HepG2 (cell line): ENCODE measurements at regions not wholly inside any gene's neighbourhood (a gene's known extent, or its start where the extent isn't known, plus 50 kb on each side); places are given as distances from the start of the nearest gene placed in this dataset.

ENCODE experiments used
- ATAC-seq: fragments of 200-7000 bp; cut with Tn5 transposase; 3 replicates; pipeline ENCODE4 v1.9.1; 2020; ENCODE audit warnings: mild to moderate bottlenecking, moderate library complexity
- BruUV-seq: library from RNA; stranded (reverse); fragments of 400-500 nt; replicated peaks from 2 replicates; lab custom pipeline; 2021; lab: Mats Ljungman, UMichigan
- CTCF ChIA-PET: fragments of 300-600 bp; formaldehyde crosslinking; extraction: SDS; loops from one replicate; lab custom pipeline; 2021; ENCODE audit warnings: low total read pairs, inconsistent platforms, low intra/inter-chr PET ratio; lab: Yijun Ruan, JAX
- POLR2A ChIA-PET: fragments of 350-600 bp; sonication (Branson Sonifier 250); formaldehyde crosslinking; loops from one replicate; lab custom pipeline; 2020; ENCODE audit warnings: antibody characterized with exemption, inconsistent platforms; lab: Yijun Ruan, JAX
- DNase-seq: peaks from one replicate; pipeline ENCODE4 v3.0.0-alpha.2; 2015; ENCODE audit warnings: low spot score
- FAIRE-seq: peaks from 3 replicates; lab custom pipeline; 2011; peaks lifted over from hg19 to GRCh38; lab: Jason Lieb, UNC
- H2AFZ ChIP-seq: one replicate; pipeline ENCODE4 v1.6.1; 2011; ENCODE audit warnings: low read length, inconsistent platforms
- H3K27ac ChIP-seq: fragments of 300-600 bp; 3 replicates; pipeline ENCODE4 v1.8.0; 2011; ENCODE audit warnings: mixed run types, mild to moderate bottlenecking, mixed read lengths, low read length, inconsistent platforms; ENCODE audit not compliant: insufficient read depth; ENCODE audit errors: extremely low read length
- H3K27me3 ChIP-seq, 2 experiments: fragments of 200-600 bp in 1 of 2; 2 replicates in 1 of 2; 3 replicates in 1 of 2; pipeline versions ENCODE4 v1.6.0 to v1.8.0; 2011; ENCODE audit warnings: low read length in 2 of 2, mild to moderate bottlenecking in 2 of 2, moderate library complexity in 2 of 2, inconsistent platforms in 1 of 2; ENCODE audit not compliant: insufficient read depth in 2 of 2, control insufficient read depth in 1 of 2
- H3K36me3 ChIP-seq, 2 experiments: fragments of 200-600 bp in 1 of 2; replicated peaks in 1 of 2; 2 replicates in 1 of 2; 3 replicates in 1 of 2; pipeline versions ENCODE4 v1.5.1 to v1.8.0; 2011; ENCODE audit warnings: low read length in 2 of 2, inconsistent platforms in 1 of 2; ENCODE audit not compliant: insufficient read depth in 2 of 2, control insufficient read depth in 1 of 2
- H3K4me1 ChIP-seq: 2 replicates; pipeline ENCODE4 v1.5.1; 2012; ENCODE audit warnings: low read length, inconsistent platforms; ENCODE audit not compliant: insufficient read depth
- H3K4me2 ChIP-seq: 2 replicates; pipeline ENCODE4 v1.6.0; 2011; ENCODE audit warnings: low read depth, low read length, inconsistent platforms
- H3K4me3 ChIP-seq, 3 experiments: fragments of 200-600 bp in 1 of 3; sonication (generic), shearing (Covaris generic) in 1 of 3; replicated peaks in 1 of 3; 2 replicates each; pipeline ENCODE4 v1.5.1; 2011 to 2016; ENCODE audit warnings: low read length in 3 of 3, inconsistent platforms in 2 of 3, low read depth in 2 of 3, mild to moderate bottlenecking in 2 of 3, control low read depth in 1 of 3, mixed read lengths in 1 of 3; ENCODE audit not compliant: insufficient read depth in 1 of 3
- H3K79me2 ChIP-seq: one replicate; pipeline ENCODE4 v1.6.1; 2011; ENCODE audit warnings: low read length, inconsistent platforms; ENCODE audit not compliant: insufficient read depth
- H3K9ac ChIP-seq: 2 replicates; pipeline ENCODE4 v1.6.0; 2011; ENCODE audit warnings: mild to moderate bottlenecking, low read depth, low read length, inconsistent platforms; ENCODE audit not compliant: insufficient read depth
- H3K9me3 ChIP-seq: 2 replicates; pipeline ENCODE4 v1.5.1; 2012; ENCODE audit warnings: mild to moderate bottlenecking, low read length
- H4K20me1 ChIP-seq: 2 replicates; pipeline ENCODE4 v1.6.0; 2011; ENCODE audit warnings: inconsistent platforms, mild to moderate bottlenecking, low read length, moderate library complexity; ENCODE audit not compliant: insufficient read depth
- CBFB ChIP-seq: sonication (generic); formaldehyde crosslinking; IDR thresholded peaks from 2 replicates; pipeline ENCODE4 v1.4.0; 2020; ENCODE audit warnings: missing genetic modification reagents
- FOXC1 ChIP-seq: sonication (generic); formaldehyde crosslinking; IDR thresholded peaks from 2 replicates; pipeline ENCODE4 v1.8.0; 2022; ENCODE audit warnings: mild to moderate bottlenecking, missing genetic modification reagents, borderline replicate concordance
- IRF2 ChIP-seq: IDR thresholded peaks from 2 replicates; pipeline ENCODE4 v1.6.1; 2018; ENCODE audit warnings: missing genetic modification reagents, missing compliant biosample characterization
- MEIS2 ChIP-seq: sonication (generic); formaldehyde crosslinking; IDR thresholded peaks from 2 replicates; pipeline ENCODE4 v1.9.0; 2021; ENCODE audit warnings: mild to moderate bottlenecking, missing genetic modification reagents
- SETDB1 ChIP-seq: sonication (generic); formaldehyde crosslinking; IDR thresholded peaks from 2 replicates; pipeline ENCODE4 v1.5.1; 2020; ENCODE audit warnings: missing genetic modification reagents, mild to moderate bottlenecking, borderline replicate concordance
- XBP1 ChIP-seq: sonication (generic); formaldehyde crosslinking; IDR thresholded peaks from 2 replicates; pipeline ENCODE4 v1.5.0; 2020; ENCODE audit warnings: missing genetic modification reagents
- ZC3H13 ChIP-seq: sonication (generic); formaldehyde crosslinking; IDR thresholded peaks from 2 replicates; pipeline ENCODE4 v1.8.1; 2023; ENCODE audit warnings: mild to moderate bottlenecking, missing genetic modification reagents, moderate library complexity
- ZFP1 ChIP-seq: IDR thresholded peaks from 2 replicates; pipeline ENCODE4 v1.6.1; 2016
- ZNF101 ChIP-seq: sonication (generic); formaldehyde crosslinking; IDR thresholded peaks from 2 replicates; pipeline ENCODE4 v1.4.0; 2020; ENCODE audit warnings: mild to moderate bottlenecking, low read depth, missing genetic modification reagents, borderline replicate concordance
- ZNF354B ChIP-seq: sonication (generic); formaldehyde crosslinking; IDR thresholded peaks from 2 replicates; pipeline ENCODE4 v1.8.0; 2022; ENCODE audit warnings: mild to moderate bottlenecking, missing genetic modification reagents
- ZSCAN31 ChIP-seq: sonication (generic); formaldehyde crosslinking; IDR thresholded peaks from 2 replicates; pipeline ENCODE4 v1.5.0; 2020; ENCODE audit warnings: low read depth, mild to moderate bottlenecking, missing genetic modification reagents
- WGBS: methylation state at CpG from one replicate; pipeline ENCODE4 v1.1.6; 2017; ENCODE audit warnings: low lambda C conversion rate; 5-methylcytosine and 5-hydroxymethylcytosine counted together
- in situ Hi-C: cut with HindIII; loops from 2 replicates; pipeline ENCODE4 v1.10.0; 2017; ENCODE audit warnings: low pct_unique_long_range_greater_than_20kb; ENCODE audit not compliant: extremely low pct_ligation_motif_present
- intact Hi-C: fragments of 100-400 bp; cut with micrococcal nuclease; formaldehyde crosslinking; loops from one replicate; pipeline ENCODE4 v1.10.0; 2022; ENCODE audit not compliant: unreplicated experiment
- TF ChIP-seq, protein P1 (sequence below): sonication (generic); formaldehyde crosslinking; IDR thresholded peaks from 2 replicates; pipeline ENCODE4 v1.4.0; 2020; ENCODE audit warnings: low read depth, mild to moderate bottlenecking, missing genetic modification reagents
- TF ChIP-seq, protein P2 (sequence below): sonication (generic); formaldehyde crosslinking; IDR thresholded peaks from 2 replicates; pipeline ENCODE4 v1.9.0; 2021; ENCODE audit warnings: missing genetic modification reagents, borderline replicate concordance
- TF ChIP-seq, protein P3 (sequence below), 2 experiments: IDR thresholded peaks; 2 replicates each; pipeline ENCODE4 v1.6.1; 2011 to 2012; ENCODE audit warnings: low read length in 2 of 2, borderline replicate concordance in 1 of 2, low read depth in 1 of 2, mild to moderate bottlenecking in 1 of 2, moderate library complexity in 1 of 2
- TF ChIP-seq, protein P4 (sequence below): sonication (generic); formaldehyde crosslinking; IDR thresholded peaks from 2 replicates; pipeline ENCODE4 v1.5.1; 2020; ENCODE audit warnings: mild to moderate bottlenecking, moderate library complexity, missing genetic modification reagents

- TF ChIP-seq, protein P1, sequence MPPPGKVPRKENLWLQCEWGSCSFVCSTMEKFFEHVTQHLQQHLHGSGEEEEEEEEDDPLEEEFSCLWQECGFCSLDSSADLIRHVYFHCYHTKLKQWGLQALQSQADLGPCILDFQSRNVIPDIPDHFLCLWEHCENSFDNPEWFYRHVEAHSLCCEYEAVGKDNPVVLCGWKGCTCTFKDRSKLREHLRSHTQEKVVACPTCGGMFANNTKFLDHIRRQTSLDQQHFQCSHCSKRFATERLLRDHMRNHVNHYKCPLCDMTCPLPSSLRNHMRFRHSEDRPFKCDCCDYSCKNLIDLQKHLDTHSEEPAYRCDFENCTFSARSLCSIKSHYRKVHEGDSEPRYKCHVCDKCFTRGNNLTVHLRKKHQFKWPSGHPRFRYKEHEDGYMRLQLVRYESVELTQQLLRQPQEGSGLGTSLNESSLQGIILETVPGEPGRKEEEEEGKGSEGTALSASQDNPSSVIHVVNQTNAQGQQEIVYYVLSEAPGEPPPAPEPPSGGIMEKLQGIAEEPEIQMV (CRISPR knock-in tag): no peak
- TF ChIP-seq, all 625 proteins: peak for 0
Observed at GRCh38 chrX:42627891-42628290, 150.1 kb downstream of the PPP1R2C start (continued).

DNA sequence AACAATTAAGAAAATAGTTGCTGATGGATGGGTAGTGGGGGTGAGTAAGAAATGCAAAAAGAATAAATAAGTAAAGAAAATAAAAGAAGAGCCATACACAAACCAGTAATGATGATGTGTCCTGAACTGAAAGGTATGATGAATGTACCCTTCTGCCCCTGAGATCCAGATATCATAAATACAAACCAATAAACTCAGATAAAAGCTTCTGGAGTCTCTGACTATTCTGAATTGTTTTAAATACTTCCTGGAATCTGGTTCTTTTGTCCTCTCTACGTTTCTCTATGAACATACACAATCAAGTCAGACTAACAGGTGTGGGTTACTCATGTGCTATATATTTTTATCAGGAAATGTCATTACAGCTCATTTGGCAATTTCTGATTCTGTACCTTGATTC lies 153.4 kb downstream of the PPP1R2C start:
- in situ Hi-C loops (no loop called here), intact Hi-C loops (no loop called here)
- Histone ChIP-seq H3K9me3 (no peaks in the 10 kb centered on the region), H3K79me2 (no peaks in the 10 kb centered on the region), H3K9ac (no peak overlapping the region), H3K4me1 (no peaks in the 10 kb centered on the region), H3K4me2 (no peak overlapping the region), H2AFZ (no peak overlapping the region), H3K36me3 (no peaks in the 10 kb centered on the region), H3K4me3 (no peak overlapping the region), H3K27ac (no peak overlapping the region), H4K20me1 (no peaks in the 10 kb centered on the region), H3K27me3 (no peaks in the 10 kb centered on the region)
- no peak for FAIRE-seq
- DNase-seq: no peak
- ATAC-seq: no peak
- BruUV-seq: no TSS peak
- CTCF ChIA-PET: no interaction called here
- WGBS: 0% methylated on average over 1 of the region's 1 CpG
- POLR2A ChIA-PET: no interaction called here
- TF ChIP-seq, protein P2, sequence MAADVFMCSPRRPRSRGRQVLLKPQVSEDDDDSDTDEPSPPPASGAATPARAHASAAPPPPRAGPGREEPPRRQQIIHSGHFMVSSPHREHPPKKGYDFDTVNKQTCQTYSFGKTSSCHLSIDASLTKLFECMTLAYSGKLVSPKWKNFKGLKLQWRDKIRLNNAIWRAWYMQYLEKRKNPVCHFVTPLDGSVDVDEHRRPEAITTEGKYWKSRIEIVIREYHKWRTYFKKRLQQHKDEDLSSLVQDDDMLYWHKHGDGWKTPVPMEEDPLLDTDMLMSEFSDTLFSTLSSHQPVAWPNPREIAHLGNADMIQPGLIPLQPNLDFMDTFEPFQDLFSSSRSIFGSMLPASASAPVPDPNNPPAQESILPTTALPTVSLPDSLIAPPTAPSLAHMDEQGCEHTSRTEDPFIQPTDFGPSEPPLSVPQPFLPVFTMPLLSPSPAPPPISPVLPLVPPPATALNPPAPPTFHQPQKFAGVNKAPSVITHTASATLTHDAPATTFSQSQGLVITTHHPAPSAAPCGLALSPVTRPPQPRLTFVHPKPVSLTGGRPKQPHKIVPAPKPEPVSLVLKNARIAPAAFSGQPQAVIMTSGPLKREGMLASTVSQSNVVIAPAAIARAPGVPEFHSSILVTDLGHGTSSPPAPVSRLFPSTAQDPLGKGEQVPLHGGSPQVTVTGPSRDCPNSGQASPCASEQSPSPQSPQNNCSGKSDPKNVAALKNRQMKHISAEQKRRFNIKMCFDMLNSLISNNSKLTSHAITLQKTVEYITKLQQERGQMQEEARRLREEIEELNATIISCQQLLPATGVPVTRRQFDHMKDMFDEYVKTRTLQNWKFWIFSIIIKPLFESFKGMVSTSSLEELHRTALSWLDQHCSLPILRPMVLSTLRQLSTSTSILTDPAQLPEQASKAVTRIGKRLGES: no peak
- TF ChIP-seq SETDB1 (no peak), ZSCAN31 (CRISPR knock-in tag) (no peak), ZC3H13 (no peak), XBP1 (CRISPR knock-in tag) (no peak), IRF2 (CRISPR knock-in tag) (no peak), ZNF354B (CRISPR knock-in tag) (no peak), ZNF101 (no peak), ZFP1 (CRISPR knock-in tag) (no peak), MEIS2 (no peak), FOXC1 (CRISPR knock-in tag) (no peak), CBFB (CRISPR knock-in tag) (no peak)
- TF ChIP-seq, protein P3, sequence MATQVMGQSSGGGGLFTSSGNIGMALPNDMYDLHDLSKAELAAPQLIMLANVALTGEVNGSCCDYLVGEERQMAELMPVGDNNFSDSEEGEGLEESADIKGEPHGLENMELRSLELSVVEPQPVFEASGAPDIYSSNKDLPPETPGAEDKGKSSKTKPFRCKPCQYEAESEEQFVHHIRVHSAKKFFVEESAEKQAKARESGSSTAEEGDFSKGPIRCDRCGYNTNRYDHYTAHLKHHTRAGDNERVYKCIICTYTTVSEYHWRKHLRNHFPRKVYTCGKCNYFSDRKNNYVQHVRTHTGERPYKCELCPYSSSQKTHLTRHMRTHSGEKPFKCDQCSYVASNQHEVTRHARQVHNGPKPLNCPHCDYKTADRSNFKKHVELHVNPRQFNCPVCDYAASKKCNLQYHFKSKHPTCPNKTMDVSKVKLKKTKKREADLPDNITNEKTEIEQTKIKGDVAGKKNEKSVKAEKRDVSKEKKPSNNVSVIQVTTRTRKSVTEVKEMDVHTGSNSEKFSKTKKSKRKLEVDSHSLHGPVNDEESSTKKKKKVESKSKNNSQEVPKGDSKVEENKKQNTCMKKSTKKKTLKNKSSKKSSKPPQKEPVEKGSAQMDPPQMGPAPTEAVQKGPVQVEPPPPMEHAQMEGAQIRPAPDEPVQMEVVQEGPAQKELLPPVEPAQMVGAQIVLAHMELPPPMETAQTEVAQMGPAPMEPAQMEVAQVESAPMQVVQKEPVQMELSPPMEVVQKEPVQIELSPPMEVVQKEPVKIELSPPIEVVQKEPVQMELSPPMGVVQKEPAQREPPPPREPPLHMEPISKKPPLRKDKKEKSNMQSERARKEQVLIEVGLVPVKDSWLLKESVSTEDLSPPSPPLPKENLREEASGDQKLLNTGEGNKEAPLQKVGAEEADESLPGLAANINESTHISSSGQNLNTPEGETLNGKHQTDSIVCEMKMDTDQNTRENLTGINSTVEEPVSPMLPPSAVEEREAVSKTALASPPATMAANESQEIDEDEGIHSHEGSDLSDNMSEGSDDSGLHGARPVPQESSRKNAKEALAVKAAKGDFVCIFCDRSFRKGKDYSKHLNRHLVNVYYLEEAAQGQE (IDR thresholded peaks at IDR 0.05; ENCODE audit: borderline replicate concordance in 1 of 2, low read depth in 1 of 2, low read length in 2 of 2): no peak
- TF ChIP-seq, protein P4, sequence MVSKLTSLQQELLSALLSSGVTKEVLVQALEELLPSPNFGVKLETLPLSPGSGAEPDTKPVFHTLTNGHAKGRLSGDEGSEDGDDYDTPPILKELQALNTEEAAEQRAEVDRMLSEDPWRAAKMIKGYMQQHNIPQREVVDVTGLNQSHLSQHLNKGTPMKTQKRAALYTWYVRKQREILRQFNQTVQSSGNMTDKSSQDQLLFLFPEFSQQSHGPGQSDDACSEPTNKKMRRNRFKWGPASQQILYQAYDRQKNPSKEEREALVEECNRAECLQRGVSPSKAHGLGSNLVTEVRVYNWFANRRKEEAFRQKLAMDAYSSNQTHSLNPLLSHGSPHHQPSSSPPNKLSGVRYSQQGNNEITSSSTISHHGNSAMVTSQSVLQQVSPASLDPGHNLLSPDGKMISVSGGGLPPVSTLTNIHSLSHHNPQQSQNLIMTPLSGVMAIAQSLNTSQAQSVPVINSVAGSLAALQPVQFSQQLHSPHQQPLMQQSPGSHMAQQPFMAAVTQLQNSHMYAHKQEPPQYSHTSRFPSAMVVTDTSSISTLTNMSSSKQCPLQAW (CRISPR knock-in tag): no peak
